Keratinocyte (primary cell): ENCODE measurements at regions not wholly inside any gene's neighbourhood (a gene's known extent, or its start where the extent isn't known, plus 50 kb on each side); places are given as distances from the start of the nearest gene placed in this dataset.

ENCODE experiments used
- DNase-seq: peaks from one replicate; pipeline ENCODE4 v3.0.0-alpha.2; 2011; ENCODE audit warnings: low read depth, missing footprints, low spot score
- FAIRE-seq: peaks from 2 replicates; lab custom pipeline; 2011; peaks lifted over from hg19 to GRCh38; lab: Jason Lieb, UNC
- H2AFZ ChIP-seq: 2 replicates; pipeline ENCODE4 v1.6.0; 2012; ENCODE audit warnings: low read length, control low read depth, inconsistent platforms; ENCODE audit not compliant: control insufficient read depth
- H3K27ac ChIP-seq: 2 replicates; pipeline ENCODE4 v1.5.1; 2011; ENCODE audit warnings: low read length; ENCODE audit not compliant: control insufficient read depth, insufficient read depth
- H3K27me3 ChIP-seq: 3 replicates; pipeline ENCODE4 v1.6.0; 2011; ENCODE audit warnings: low read length; ENCODE audit not compliant: control insufficient read depth, insufficient read depth; ENCODE audit errors: extremely low read depth
- H3K36me3 ChIP-seq, 2 experiments: 2 replicates in 1 of 2; 3 replicates in 1 of 2; pipeline ENCODE4 v1.5.1; 2011; ENCODE audit warnings: low read length in 2 of 2, mild to moderate bottlenecking in 1 of 2; ENCODE audit not compliant: control insufficient read depth in 2 of 2, insufficient read depth in 2 of 2; ENCODE audit errors: extremely low read depth in 1 of 2
- H3K4me1 ChIP-seq: 3 replicates; pipeline ENCODE4 v1.5.1; 2011; ENCODE audit warnings: low read length; ENCODE audit not compliant: control insufficient read depth, insufficient read depth; ENCODE audit errors: extremely low read depth
- H3K4me2 ChIP-seq: 3 replicates; pipeline ENCODE4 v1.6.0; 2011; ENCODE audit warnings: low read depth, low read length; ENCODE audit not compliant: control insufficient read depth, insufficient read depth; ENCODE audit errors: extremely low read depth
- H3K4me3 ChIP-seq, 3 experiments: fragments of 200-600 bp in 1 of 3; sonication (generic) in 1 of 3; 2 replicates in 2 of 3; 3 replicates in 1 of 3; pipeline ENCODE4 v1.5.1; 2011 to 2016; ENCODE audit warnings: low read length in 3 of 3, mild to moderate bottlenecking in 3 of 3, control low read depth in 2 of 3, inconsistent platforms in 1 of 3, low read depth in 1 of 3, mixed read lengths in 1 of 3, mixed run types in 1 of 3, moderate library complexity in 1 of 3; ENCODE audit not compliant: control insufficient read depth in 2 of 3, insufficient read depth in 2 of 3; ENCODE audit errors: extremely low read depth in 1 of 3
- H3K79me2 ChIP-seq: 2 replicates; pipeline ENCODE4 v1.6.0; 2012; ENCODE audit warnings: low read length; ENCODE audit not compliant: control insufficient read depth, insufficient read depth
- H3K9ac ChIP-seq: 3 replicates; pipeline ENCODE4 v1.6.0; 2011; ENCODE audit warnings: low read length; ENCODE audit not compliant: control insufficient read depth, insufficient read depth; ENCODE audit errors: extremely low read depth
- H3K9me1 ChIP-seq: 3 replicates; pipeline ENCODE4 v1.6.0; 2011; ENCODE audit warnings: low read length; ENCODE audit not compliant: control insufficient read depth, insufficient read depth; ENCODE audit errors: extremely low read depth
- H3K9me3 ChIP-seq: 2 replicates; pipeline ENCODE4 v1.5.1; 2012; ENCODE audit warnings: low read depth, low read length; ENCODE audit not compliant: control insufficient read depth
- H4K20me1 ChIP-seq: 3 replicates; pipeline ENCODE4 v1.6.0; 2011; ENCODE audit warnings: low read length; ENCODE audit not compliant: control insufficient read depth, insufficient read depth; ENCODE audit errors: extremely low read depth
- EZH2 ChIP-seq: IDR thresholded peaks from one replicate; pipeline ENCODE4 v1.6.1; 2012; ENCODE audit warnings: inconsistent platforms, mild to moderate bottlenecking, low read length, moderate library complexity
- dilution Hi-C: fragments of 300-500 bp; cut with MboI; formaldehyde crosslinking; loops from one replicate; pipeline ENCODE4 v1.7.0; 2020; ENCODE audit warnings: low sequenced_read_pairs; ENCODE audit not compliant: extremely low pct_ligation_motif_present
- TF ChIP-seq, protein P1 (sequence below), 3 experiments: IDR thresholded peaks in 1 of 3; conservative IDR thresholded peaks in 1 of 3; optimal IDR thresholded peaks in 1 of 3; 2 replicates in 2 of 3; 3 replicates in 1 of 3; pipeline versions ENCODE3 to v1.5.1; 2011; ENCODE audit warnings: low read length in 3 of 3, mild to moderate bottlenecking in 3 of 3, moderate library complexity in 2 of 3, control low read depth in 1 of 3, inconsistent platforms in 1 of 3; ENCODE audit not compliant: insufficient read depth in 2 of 3; ENCODE audit errors: extremely low read depth in 1 of 3

DNA sequence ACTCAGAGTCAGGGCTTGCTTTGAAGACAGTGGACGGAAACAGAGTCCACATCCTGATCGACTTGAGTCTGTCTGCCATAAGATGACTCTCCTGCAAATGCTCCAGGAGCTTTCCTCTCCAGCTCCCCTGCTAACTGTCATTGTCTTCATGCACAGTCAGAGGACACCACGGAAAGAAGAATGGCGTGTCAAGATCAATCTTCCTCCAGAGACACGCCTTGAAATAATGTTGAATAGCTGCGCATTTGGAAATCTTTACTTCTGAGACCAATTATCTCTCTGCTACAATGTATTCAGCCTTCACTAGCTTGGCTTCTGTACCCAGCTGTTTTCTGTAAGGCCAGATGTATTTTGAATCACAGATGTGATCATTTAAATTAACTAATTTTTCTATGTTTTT is 457.2 kb downstream of the CDH2 start:
- no peaks in the 10 kb centered on the region for H3K36me3 ChIP-seq
- TF ChIP-seq, protein P1, sequence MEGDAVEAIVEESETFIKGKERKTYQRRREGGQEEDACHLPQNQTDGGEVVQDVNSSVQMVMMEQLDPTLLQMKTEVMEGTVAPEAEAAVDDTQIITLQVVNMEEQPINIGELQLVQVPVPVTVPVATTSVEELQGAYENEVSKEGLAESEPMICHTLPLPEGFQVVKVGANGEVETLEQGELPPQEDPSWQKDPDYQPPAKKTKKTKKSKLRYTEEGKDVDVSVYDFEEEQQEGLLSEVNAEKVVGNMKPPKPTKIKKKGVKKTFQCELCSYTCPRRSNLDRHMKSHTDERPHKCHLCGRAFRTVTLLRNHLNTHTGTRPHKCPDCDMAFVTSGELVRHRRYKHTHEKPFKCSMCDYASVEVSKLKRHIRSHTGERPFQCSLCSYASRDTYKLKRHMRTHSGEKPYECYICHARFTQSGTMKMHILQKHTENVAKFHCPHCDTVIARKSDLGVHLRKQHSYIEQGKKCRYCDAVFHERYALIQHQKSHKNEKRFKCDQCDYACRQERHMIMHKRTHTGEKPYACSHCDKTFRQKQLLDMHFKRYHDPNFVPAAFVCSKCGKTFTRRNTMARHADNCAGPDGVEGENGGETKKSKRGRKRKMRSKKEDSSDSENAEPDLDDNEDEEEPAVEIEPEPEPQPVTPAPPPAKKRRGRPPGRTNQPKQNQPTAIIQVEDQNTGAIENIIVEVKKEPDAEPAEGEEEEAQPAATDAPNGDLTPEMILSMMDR (optimal IDR thresholded peaks at IDR 0.05 in 1 of 3, IDR thresholded peaks at IDR 0.05 in 1 of 3, conservative IDR thresholded peaks at IDR 0.05 in 1 of 3; ENCODE audit: extremely low read depth in 1 of 3, insufficient read depth in 2 of 3, low read length in 3 of 3): no peak
- TF ChIP-seq EZH2: no peak
- no peaks in the 10 kb centered on the region for H3K4me1 ChIP-seq
- no peak overlapping the region for H2AFZ ChIP-seq
- DNase-seq: no peak
- H3K79me2 ChIP-seq: no peaks in the 10 kb centered on the region
- H3K9ac ChIP-seq: no peak overlapping the region
- no peaks in the 10 kb centered on the region for H3K27me3 ChIP-seq
- H3K9me1 ChIP-seq: no peaks in the 10 kb centered on the region
- H4K20me1 ChIP-seq: no peaks in the 10 kb centered on the region
- dilution Hi-C loops: no loop called here
- H3K27ac ChIP-seq: no peak overlapping the region
- no peak overlapping the region for H3K4me3 ChIP-seq
- H3K9me3 ChIP-seq: no peaks in the 10 kb centered on the region
- H3K4me2 ChIP-seq: no peak overlapping the region
- FAIRE-seq: no peak

DNA sequence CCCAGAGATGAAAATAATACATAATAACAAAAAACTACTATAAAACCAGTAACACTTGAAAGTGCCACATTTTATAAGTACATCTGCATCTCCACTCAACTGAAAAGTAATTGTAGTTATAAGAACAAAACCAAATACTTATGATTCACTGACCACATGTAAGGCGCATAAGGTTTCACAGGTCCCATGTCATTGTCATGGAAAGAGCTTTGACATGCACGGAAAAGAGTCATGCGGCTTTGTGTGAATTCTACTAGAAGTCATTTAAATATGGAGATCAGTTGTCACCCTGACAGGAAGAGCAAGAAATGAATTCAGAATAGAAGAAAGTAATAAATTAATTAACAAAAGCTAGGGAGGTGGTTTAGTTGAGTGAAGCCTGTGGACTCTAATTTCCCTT is 459.1 kb downstream of the CDH2 start:
- no peaks in the 10 kb centered on the region for H3K36me3 ChIP-seq
- H4K20me1 ChIP-seq: no peaks in the 10 kb centered on the region
- H3K4me1 ChIP-seq: no peaks in the 10 kb centered on the region
- dilution Hi-C loops: no loop called here
- no peaks in the 10 kb centered on the region for H3K27me3 ChIP-seq
- H3K79me2 ChIP-seq: no peaks in the 10 kb centered on the region
- H3K4me2 ChIP-seq: no peak overlapping the region
- H3K4me3 ChIP-seq: no peak overlapping the region
- TF ChIP-seq, protein P1 (optimal IDR thresholded peaks at IDR 0.05 in 1 of 3, IDR thresholded peaks at IDR 0.05 in 1 of 3, conservative IDR thresholded peaks at IDR 0.05 in 1 of 3; ENCODE audit: extremely low read depth in 1 of 3, insufficient read depth in 2 of 3, low read length in 3 of 3): no peak
- no peak for TF ChIP-seq EZH2
- H3K27ac ChIP-seq: no peak overlapping the region
- DNase-seq (no peak), FAIRE-seq (no peak)
- no peaks in the 10 kb centered on the region for H3K9me3 ChIP-seq
- no peak overlapping the region for H3K9ac ChIP-seq
- H3K9me1 ChIP-seq: no peaks in the 10 kb centered on the region
- no peak overlapping the region for H2AFZ ChIP-seq
